ENCODE measurements at regions not wholly inside any gene's neighbourhood (a gene's known extent, or its start where the extent isn't known, plus 50 kb on each side); places are given as distances from the start of the nearest gene placed in this dataset.

- H3K4me3 ChIP-seq (ENCODE audit: low read length), result no peak overlapping the region
- H3K27me3 ChIP-seq (ENCODE audit: control insufficient read depth, insufficient read depth, low read length), result peaks cover 4% of the 10 kb centered on the region
- intact Hi-C loops (cut with micrococcal nuclease), result no loop called here
- H3K27ac ChIP-seq (ENCODE audit: low read length), result no peak overlapping the region
- Mint-ChIP-seq H3K4me3 (no peak overlapping the region), H3K9me3 (no peaks in the 10 kb centered on the region), H3K27ac (no peak overlapping the region), H3K4me1 (no peaks in the 10 kb centered on the region), H3K36me3 (no peaks in the 10 kb centered on the region), H3K27me3 (ENCODE audit: low read depth in 2 of 2) (peaks cover 37 to 60% of the 10 kb centered on the region in 2 donors)
- H3K4me1 ChIP-seq (ENCODE audit: control insufficient read depth, insufficient read depth, low read length), result no peaks in the 10 kb centered on the region
- no peaks in the 10 kb centered on the region for H3K9me3 ChIP-seq (ENCODE audit: control insufficient read depth, insufficient read depth, low read length)
- WGBS (ENCODE audit: insufficient coverage), result 71% methylated on average over 10 of the region's 10 CpGs
- no peak for DNase-seq
- TF ChIP-seq CTCF (IDR thresholded peaks at IDR 0.05), result no peak
- ATAC-seq, result no peak
- no peaks in the 10 kb centered on the region for H3K36me3 ChIP-seq (ENCODE audit: control insufficient read depth, insufficient read depth, low read length)
Observed at GRCh38 chr14:61203081-61203753, 77.9 kb downstream of the TMEM30B start.

GRCh38 chr14:61202124-61202523 is 79.0 kb downstream of the TMEM30B start:
- Mint-ChIP-seq H3K4me3 (no peak overlapping the region), H3K36me3 (no peaks in the 10 kb centered on the region), H3K9me3 (no peaks in the 10 kb centered on the region), H3K4me1 (no peaks in the 10 kb centered on the region), H3K27ac (no peak overlapping the region), H3K27me3 (ENCODE audit: low read depth in 2 of 2) (peaks cover 43 to 63% of the 10 kb centered on the region in 2 donors)
- ATAC-seq (no peak), DNase-seq (no peak)
- TF ChIP-seq CTCF (IDR thresholded peaks at IDR 0.05), result no peak
- Histone ChIP-seq H3K36me3 (ENCODE audit: control insufficient read depth, insufficient read depth, low read length) (no peaks in the 10 kb centered on the region), H3K27ac (ENCODE audit: low read length) (no peak overlapping the region), H3K4me3 (ENCODE audit: low read length) (no peak overlapping the region), H3K27me3 (ENCODE audit: control insufficient read depth, insufficient read depth, low read length) (peaks cover 4% of the 10 kb centered on the region), H3K9me3 (ENCODE audit: control insufficient read depth, insufficient read depth, low read length) (no peaks in the 10 kb centered on the region), H3K4me1 (ENCODE audit: control insufficient read depth, insufficient read depth, low read length) (no peaks in the 10 kb centered on the region)
- intact Hi-C loops (cut with micrococcal nuclease), result no loop called here
- WGBS (ENCODE audit: insufficient coverage), result 81% methylated on average over 2 of the region's 3 CpGs

DNA sequence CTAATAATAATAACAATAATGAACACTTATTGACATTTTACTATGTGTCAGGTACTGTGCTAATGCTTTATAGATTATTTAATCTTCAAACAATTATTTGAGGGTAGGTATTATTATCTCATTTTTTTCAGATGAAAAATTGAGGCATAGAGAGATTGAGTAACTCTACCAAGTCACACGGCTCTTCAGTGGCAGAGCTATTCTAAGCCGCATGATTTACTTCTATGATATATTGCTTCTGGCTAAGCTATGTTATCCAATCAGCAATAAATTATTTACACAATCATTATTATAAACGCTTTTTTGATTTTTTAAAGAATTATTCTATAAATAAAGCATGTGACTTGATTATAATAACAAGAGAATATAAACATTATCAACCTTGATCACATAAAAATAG is 80.0 kb downstream of the TMEM30B start:
- DNase-seq, result no peak
- no peak for ATAC-seq
- Mint-ChIP-seq H3K27me3 (ENCODE audit: low read depth in 2 of 2) (peaks cover 41 to 67% of the 10 kb centered on the region in 2 donors), H3K36me3 (no peaks in the 10 kb centered on the region), H3K4me1 (no peaks in the 10 kb centered on the region), H3K9me3 (no peaks in the 10 kb centered on the region), H3K27ac (no peak overlapping the region), H3K4me3 (no peak overlapping the region)
- intact Hi-C loops (cut with micrococcal nuclease), result no loop called here
- H3K4me3 ChIP-seq (ENCODE audit: low read length), result no peak overlapping the region
- no peak for TF ChIP-seq CTCF (IDR thresholded peaks at IDR 0.05)
- WGBS (ENCODE audit: insufficient coverage), result 67% methylated on average over 2 of the region's 3 CpGs
- H3K9me3 ChIP-seq (ENCODE audit: control insufficient read depth, insufficient read depth, low read length), result no peaks in the 10 kb centered on the region
- no peaks in the 10 kb centered on the region for H3K36me3 ChIP-seq (ENCODE audit: control insufficient read depth, insufficient read depth, low read length)
- H3K27me3 ChIP-seq (ENCODE audit: control insufficient read depth, insufficient read depth, low read length), result peaks cover 4% of the 10 kb centered on the region
- H3K27ac ChIP-seq (ENCODE audit: low read length), result no peak overlapping the region
- no peaks in the 10 kb centered on the region for H3K4me1 ChIP-seq (ENCODE audit: control insufficient read depth, insufficient read depth, low read length)

DNA sequence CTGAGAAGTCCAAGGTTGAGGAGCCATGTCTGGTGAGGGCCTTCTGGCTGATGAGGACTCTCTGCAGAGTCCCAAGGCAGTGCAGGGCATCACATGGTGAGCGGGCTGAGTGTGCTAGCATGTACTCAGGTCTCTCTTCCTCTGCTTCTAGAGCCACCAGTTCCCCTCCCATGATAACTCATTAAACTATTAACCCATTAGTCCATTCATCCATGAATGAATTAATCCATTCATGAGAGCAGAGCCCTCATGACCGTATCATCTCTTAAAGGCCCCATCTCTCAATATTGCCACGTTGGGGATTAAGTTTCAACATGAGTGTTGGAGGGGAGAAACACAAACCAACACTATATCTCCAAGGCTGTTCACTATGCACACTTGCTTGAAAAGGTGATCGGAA is 83.7 kb downstream of the TMEM30B start:
- TF ChIP-seq CTCF (IDR thresholded peaks at IDR 0.05), result no peak
- Histone ChIP-seq H3K4me1 (ENCODE audit: control insufficient read depth, insufficient read depth, low read length) (no peaks in the 10 kb centered on the region), H3K27ac (ENCODE audit: low read length) (no peak overlapping the region), H3K9me3 (ENCODE audit: control insufficient read depth, insufficient read depth, low read length) (no peaks in the 10 kb centered on the region), H3K36me3 (ENCODE audit: control insufficient read depth, insufficient read depth, low read length) (no peaks in the 10 kb centered on the region), H3K27me3 (ENCODE audit: control insufficient read depth, insufficient read depth, low read length) (peaks cover 4% of the 10 kb centered on the region), H3K4me3 (ENCODE audit: low read length) (no peak overlapping the region)
- Mint-ChIP-seq H3K4me3 (no peak overlapping the region), H3K36me3 (no peaks in the 10 kb centered on the region), H3K9me3 (peaks cover 0 to 2% of the 10 kb centered on the region in 2 donors), H3K4me1 (no peaks in the 10 kb centered on the region), H3K27me3 (ENCODE audit: low read depth in 2 of 2) (peaks cover 43 to 71% of the 10 kb centered on the region in 2 donors), H3K27ac (no peak overlapping the region)
- DNase-seq, result no peak
- intact Hi-C loops (cut with micrococcal nuclease), result no loop called here
- 88% methylated on average over 3 of the region's 4 CpGs for WGBS (ENCODE audit: insufficient coverage)
- no peak for ATAC-seq
